ELF-1 (cell line): ENCODE measurements at regions not wholly inside any gene's neighbourhood (a gene's known extent, or its start where the extent isn't known, plus 50 kb on each side); places are given as distances from the start of the nearest gene placed in this dataset.
"Not testable (repeated sequence)": the region's sequence is repeated elsewhere in the genome, so short reads cannot be mapped to it uniquely, and the experiment has no call there.

Experiments used
- DNase-seq: peaks from one replicate; pipeline ENCODE4 v3.0.0-alpha.2; 2016; ENCODE audit warnings: low read depth, low spot score

DNA sequence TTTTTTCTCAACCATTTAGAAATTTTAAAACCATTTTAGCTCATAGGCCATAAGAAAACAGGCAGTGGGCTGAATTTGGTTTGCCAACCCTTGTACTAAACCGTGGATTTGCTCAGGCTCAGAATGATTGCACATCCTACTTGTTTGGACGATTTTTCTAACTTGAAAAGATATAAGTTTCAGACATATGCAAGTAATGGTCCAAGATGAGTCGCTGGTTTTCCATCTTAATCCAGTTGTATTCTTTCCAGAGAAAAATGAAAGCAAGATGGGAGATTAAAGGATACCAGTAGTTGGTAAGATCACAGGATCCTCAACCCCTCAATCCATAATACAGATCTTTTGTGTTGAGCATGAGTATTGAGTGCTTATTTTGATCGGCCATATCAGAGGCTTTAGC lies 250.9 kb downstream of the TINAG start:
- DNase-seq: no peak

DNA sequence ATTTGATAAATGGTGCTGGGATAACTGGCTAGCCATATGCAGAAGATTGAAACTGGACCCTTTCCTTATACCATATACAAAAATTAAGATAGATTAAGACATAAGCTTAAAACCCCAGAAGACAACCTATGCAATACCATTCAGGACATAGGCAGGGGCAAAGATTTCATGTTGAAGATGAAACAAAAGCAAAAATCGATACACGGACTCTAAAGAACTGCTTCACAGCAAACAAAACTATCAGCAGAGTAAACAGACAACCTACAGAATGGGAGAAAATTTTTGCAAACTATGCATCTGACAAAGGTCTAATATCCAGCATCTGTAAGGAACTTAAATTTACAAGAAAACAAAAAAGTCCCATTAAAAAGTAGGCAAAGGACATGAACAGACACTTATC lies 255.9 kb downstream of the TINAG start:
- DNase-seq: not testable (repeated sequence)

DNA sequence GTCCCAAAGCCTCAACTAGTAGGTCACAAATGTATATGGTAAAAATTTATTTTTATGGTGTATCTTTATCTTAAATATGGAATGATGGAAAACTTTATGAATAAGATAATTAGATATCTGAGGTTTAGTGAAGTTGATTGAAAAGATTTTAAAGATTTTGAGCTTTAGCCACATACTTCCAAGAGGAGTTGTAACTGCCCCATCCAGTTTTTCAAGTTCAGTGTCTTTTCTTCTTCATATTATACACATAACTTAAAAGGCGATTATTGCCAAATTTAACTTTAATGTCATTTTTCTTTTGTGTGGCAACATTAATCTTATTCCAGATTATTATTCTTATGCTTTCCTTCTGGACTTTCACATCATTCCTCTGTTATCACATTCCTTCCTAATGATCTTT lies 266.4 kb downstream of the TINAG start:
- no peak for DNase-seq

DNA sequence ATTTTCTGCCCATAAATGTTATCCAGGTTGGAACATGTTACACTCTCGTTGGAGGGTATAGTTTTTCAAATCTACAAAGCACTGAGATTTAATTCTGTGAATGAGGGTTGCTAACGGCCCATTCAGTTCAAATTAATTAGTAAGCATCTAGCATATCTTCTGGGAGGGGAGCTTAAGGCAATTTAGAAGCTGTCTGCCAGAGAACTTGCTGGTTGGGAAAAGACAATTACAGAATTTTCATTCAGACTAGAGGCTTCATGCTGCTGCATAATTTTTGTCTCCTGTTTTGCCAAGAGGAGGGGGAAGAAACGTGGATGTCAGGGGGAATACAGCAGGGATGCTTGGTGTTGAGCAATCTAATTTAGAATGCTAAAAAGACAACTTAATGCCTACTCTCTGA lies 268.3 kb upstream of the FAM83B start:
- no peak for DNase-seq

DNA sequence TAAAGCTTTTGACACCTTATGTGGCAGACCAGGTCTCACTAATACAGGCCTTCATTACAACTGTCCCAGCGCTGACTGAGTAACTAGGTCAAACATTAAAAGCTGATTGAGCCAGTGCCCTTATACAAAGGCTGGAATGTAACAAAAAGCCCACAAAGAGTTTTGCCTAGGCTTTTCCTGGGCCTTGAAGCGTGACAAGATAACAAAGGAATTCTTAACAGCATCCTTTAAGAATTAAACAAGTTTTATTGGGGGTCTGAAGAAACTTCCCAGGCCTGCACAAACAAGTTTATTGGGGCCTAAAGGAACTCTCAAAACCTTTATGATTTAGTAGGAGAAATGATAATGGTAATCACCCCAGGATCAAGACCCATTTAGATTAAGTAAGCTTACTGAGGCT lies 267.6 kb upstream of the FAM83B start:
- peak; percentile 45 for DNase-seq

DNA sequence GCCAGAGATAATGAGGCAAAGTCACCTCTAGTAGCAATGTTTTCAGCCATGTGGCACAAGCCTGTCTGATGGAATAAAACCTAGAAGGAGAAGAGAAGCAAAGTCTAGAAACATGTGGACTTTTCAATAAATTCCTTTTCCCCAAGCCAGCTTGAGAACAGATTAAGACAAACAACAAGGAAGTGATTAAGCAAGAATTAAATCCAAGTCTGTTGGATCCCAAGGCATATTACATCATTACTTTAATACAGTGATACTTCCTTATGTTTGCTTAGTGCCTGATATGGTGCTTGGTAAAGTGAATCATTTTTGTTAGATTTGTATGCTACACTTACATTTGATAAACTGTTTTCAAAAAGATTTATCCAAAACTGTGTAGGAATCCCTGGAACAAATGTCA lies 260.3 kb upstream of the FAM83B start:
- no peak for DNase-seq

DNA sequence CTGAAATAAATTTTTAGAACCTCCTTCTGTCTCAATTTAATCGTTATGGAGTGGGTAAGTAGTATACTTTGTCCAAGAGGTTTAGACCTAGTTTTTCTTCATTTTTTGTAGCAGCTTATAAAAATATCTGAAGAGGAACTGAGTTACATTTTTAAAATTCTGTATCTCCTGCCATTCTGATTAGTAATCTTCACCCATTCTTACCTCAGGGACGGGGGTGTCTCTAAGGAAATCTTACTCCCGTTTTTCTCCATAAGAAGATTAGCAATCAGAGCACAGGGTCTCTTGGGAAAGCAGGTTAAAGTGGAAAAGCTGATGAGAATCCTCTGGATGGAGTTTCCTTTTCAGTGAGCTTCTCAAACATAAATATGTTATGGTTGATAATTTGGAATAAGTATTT lies 259.3 kb upstream of the FAM83B start:
- no peak for DNase-seq

DNA sequence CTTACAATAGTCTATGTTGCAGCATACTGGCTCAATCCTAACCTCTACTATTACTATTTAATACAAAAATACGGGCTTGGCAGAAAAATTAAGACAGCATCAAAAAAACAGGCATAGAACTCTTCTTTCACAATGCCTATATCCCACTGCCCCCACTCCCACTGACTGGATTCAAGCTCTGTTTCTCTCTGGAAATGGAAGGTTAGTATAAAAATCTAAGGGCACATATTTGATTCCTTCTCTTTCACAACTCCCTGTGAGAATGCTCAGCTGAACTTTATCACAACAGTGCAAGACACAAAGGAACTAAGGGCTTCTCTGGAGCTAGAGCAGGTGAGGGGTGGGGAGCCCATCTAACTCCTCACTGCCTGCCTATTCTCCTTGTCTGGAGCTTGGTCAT lies 258.4 kb upstream of the FAM83B start:
- DNase-seq: no peak

DNA sequence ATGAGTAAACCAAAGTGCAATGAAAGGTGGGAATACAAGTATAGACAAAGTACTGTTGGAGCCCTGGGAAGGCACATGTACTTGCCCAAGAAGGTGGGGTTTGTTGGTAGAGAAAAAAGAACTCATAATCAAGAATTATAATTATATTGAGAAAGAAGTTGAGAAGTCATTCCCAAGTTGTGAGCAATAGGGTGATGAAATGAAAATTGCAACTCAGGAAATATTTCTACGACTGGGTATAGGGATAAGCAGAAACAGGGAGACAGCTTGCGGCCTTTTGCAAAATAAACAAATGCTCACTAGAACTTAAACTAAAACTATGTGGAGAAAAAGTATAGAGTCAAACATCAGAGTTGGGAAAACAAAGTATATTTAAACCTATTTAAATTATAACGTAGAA lies 250.7 kb upstream of the FAM83B start:
- no peak for DNase-seq

DNA sequence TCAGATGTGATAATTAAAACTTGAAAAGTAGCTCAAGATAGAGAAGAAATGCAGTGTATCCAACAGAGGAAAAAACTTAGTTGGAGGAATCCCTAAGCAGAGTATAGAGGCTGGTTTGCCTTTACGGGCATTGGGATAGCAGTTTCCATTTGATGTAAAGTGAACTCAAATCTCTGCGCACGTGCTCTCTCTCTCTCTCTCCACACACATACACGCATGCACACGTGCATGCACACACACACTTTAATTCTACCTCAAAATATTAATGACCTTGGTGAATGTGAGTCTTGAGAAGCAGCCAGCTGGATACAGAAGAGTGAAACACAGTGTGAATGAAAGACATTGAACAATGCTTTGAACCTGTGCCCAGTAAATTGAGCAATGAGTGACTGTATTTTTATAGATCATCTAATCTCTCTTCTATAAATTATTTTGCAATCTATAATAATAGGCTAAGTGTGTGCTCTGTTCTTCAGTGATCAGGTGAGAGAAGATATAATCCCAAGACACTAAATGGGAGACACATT lies 247.7 kb upstream of the FAM83B start:
- DNase-seq: no peak

DNA sequence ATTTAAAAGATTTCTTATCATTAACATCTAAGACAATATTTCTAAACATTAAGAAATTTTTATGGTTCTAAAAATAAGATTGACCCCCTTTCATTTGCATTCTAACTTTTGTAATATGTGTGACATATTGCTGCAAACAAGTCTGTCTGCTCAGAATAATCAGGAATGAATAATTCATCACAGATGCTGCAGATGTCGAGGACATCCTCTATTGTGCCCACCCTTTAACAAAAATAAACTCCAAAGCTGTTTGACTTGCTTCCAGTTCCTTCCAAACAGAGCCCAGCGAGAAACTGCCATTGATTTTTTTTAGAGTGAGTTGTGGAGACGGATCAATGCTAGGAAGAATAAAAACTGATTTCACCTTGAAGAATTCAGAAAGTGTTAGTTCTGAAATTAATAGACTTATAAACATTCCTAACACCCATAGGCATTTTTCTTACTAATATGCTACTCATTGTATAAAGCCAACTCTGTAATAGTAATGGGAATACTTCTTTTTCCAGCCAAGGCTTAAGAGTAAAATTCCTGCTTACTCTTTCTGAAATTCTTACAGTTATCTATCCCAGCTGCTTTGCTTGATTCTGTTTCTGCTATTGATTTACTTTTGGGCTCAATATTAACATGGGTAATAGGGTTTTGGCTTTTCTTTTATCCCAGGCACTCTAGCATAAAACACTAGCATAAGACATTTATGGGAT lies 244.8 kb upstream of the FAM83B start:
- no peak for DNase-seq

DNA sequence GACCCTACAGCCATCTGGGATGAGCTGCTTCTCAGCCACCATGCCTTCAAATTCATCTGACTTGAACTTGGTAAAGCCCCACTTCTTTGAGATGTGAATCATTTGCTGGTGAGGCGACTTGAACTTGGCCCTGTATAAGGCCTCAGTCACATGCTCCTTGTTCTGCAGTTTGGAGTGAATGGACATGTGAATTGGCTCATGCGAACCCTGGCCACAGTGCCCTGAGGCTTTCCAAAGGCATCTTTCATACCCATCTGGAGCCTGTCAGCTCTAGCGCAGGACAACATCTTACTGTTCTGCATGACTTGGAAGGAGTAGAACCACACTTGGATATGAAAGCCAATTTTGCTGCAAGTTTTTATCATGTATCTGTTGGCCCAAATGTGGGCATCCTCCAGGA lies 244.0 kb upstream of the FAM83B start:
- no peak for DNase-seq

DNA sequence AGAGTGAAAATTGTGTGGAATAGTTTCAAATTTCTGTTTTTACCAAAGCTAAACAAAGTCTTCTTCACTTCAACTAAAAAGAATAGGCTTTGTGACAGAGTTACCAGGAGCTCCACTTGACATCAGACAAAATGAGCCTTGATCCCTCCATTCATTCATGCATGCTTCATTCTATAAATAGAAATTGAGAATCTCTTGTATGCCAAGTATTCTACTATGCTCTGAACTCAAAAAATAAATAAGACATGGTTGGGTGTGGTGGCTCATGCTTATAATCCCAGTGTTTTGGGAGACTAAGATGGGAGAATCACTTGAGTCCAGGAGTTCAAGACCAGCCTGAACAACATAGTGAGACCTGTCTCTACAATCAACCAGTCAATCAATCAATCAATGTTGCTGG lies 236.6 kb upstream of the FAM83B start:
- no peak for DNase-seq

DNA sequence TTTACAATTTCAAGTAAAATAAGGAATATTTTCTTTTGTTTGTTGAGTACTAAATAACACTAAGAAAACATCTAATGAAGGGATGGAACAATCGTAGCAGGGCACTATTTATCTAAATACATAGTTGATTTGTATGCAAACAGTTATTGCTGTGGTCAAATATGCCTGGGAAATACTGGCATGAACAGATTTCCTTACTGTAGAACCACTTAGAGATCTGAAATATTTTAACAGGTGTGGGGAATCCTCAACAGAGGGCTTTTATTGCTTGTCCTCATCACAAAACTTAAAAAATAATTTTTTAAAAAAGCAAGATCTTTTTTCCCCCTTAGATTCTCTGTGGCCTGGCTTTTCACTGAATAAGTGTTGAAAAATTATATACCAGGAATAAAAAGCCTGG lies 233.0 kb upstream of the FAM83B start:
- no peak for DNase-seq

DNA sequence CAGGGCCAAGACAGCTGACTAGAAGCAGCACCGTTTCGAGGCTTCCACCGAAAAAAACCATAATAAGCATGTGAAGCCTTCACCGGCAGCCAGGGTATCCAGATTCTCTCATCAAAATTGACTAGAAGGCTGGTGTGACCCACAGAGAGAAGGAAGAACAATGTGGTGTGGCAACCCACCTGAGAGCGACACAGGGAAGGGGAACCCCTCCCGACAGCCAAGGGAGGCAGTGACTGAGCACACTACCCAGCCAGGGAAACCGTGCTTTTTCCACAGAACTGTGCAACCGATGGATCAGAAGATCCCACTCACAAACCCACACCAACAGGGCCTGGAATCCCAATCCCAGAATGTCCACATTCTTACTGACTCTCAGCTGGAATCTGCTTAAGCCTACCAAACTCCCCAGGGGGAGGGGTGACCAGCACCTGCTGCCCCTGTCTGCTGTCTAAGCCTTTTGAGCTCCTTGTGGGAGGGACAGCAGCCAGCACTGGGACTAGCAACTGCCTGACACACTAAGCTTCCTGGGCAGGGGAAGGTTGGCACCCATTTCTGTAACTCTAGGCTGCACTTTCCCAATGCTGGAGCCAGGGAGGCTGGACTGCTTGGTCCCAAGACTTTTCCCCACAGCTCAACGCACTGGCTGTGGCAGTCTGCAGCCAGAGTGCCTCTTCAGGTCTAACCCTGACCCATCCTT lies 231.9 kb upstream of the FAM83B start:
- peak; percentile 9 for DNase-seq

DNA sequence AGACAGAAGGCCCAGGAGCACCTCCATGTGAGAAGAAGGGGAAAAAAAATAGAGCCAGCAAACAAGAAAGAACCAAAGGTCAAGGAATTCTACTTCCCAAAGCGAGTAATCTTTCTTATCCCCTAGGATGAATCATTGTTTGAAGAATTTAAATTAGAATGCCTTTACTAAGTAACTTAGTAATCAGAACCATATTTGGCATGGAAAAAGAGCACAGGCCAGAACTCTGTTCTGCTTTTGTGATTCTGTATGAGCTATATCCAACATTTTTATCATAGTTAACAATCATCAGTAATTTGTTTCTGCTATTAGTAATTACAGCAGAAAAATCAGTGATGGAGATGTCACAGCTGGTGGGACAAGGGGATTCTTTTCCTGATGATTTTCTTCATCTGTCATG lies 228.8 kb upstream of the FAM83B start:
- no peak for DNase-seq

DNA sequence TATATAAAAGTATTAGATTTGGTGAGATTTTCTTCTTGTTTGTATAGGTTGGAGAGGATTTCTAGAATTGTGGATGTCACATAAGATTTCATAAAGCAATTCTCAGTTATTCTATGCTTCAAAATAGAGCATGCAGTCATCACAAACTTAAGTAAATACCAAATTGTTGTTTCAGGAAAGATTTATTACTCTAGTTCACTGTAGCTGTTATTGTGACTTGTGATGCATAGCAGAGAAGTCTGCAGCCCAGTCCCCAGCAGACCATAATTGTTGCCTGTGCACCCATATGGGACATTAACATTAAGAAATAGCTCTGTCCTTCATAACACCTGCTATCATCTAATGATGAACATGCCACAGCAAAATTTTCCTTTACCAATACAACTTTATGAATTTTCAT lies 228.0 kb upstream of the FAM83B start:
- DNase-seq: no peak

DNA sequence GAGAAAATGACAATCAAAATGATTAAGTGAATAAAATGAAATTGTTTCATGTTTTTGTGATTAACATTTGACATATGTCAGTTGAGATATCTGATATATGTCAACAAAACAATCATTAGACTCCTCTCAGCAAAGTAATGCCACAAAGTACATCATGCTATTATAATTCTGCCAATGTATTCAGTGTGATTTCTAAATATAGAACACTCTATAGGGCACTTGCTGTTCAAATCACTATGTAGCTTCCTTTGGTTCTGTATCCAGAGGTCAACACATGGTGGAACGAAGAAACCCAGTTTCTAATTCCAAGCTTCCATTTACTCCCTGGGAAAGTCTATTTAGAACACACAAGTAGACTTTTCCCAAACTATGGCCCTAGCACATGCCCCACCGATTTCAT lies 227.5 kb upstream of the FAM83B start:
- DNase-seq: no peak

DNA sequence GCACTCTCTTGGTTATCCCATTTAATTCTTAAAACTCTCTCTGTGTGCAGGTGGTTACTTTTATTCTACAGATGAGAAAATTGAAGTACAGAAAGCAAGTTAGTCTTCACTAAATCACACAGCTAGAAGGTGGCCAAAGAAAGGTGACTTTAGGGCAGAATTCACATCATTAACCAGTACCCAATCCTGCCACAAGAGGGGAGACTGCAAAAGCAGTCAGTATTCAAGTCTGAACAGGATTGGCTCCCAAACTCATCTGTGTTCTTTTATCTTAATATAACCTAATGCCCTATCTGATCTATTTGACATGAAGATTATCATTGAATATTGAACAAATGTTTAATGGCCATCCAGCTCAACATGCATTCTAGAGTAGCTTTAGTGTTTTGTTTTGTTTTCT lies 225.3 kb upstream of the FAM83B start:
- DNase-seq: no peak

DNA sequence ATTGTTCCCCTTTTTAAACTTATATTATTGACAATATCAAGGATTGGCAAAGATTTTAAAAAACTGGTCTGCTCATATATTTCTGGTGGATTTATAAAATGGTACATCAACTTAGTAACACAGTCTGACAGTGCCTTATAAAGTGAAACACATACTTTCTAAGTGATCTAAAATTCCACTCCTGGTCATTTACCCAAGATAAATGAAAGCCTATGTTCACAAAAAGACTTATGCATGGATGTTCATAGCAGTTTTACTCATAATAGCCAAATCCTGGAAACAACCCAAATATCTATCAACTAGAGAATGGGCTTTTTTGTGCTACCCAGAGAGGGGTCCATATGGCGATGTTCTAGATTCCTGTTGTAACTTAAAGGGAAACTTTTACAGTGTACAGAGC lies 222.4 kb upstream of the FAM83B start:
- no peak for DNase-seq

DNA sequence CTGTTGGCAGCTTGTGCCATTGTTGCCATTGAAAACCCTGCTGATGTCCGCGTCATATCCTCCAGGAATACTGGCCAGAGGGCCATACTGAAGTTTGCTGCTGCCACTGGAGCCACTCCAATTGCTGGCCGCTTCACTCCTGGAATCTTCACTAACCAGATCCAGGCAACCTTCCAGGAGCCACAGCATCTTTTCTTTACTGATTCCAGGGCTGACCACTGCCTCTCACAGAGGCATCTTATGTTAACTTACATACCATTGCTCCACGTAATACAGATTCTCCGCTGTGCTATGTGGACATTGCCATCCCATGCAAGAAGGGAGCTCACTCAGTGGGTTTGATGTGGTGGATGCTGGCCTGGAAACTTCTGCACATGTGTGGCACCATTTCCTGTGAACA lies 221.8 kb upstream of the FAM83B start:
- no peak for DNase-seq

DNA sequence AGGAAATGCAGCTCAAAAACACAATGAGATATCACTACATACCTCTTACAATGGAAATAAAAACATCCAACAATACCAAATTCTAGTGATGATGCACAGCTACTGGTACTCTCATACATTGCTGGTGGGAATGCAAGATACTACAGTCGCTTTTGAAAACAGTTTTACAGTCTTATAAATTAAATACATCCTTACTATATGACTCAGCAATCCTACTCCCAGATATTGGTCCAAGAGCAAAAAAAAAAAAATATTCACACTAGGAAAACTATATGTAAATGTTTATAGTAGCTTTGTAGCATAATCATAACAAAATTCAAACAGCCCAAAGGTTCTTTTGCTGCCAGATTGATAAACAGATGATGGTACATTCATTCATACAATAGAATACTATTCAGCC lies 217.4 kb upstream of the FAM83B start:
- DNase-seq: no peak

DNA sequence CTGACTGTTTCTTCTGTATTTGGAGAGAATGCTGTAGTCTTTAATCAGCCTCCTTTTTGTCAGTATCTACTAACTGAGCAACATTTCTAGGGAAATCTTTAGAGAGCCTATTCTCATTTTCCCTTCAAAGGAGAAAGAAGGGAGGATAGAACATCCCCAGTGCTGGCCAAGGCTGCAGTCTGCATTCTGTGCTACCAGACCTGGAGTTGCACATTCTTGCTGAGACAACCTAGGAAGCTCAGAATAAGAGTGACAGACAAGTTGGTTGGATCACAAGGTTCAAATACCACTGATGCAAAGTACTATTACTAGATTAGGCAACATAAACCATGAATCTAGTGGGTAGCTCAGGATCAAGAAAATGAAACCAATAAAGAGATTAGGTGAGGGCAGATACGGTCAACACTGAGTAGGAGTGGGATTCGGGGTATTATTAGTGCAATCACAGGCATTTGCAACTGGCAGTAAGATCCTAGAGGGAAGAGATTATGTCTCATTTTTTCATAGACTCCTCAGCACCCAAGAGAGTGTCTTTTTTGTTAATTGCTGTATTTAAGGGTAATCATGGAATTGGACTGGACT lies 213.5 kb upstream of the FAM83B start:
- DNase-seq: no peak
